ENCODE measurements at regions not wholly inside any gene's neighbourhood (a gene's known extent, or its start where the extent isn't known, plus 50 kb on each side); places are given as distances from the start of the nearest gene placed in this dataset.

DNA sequence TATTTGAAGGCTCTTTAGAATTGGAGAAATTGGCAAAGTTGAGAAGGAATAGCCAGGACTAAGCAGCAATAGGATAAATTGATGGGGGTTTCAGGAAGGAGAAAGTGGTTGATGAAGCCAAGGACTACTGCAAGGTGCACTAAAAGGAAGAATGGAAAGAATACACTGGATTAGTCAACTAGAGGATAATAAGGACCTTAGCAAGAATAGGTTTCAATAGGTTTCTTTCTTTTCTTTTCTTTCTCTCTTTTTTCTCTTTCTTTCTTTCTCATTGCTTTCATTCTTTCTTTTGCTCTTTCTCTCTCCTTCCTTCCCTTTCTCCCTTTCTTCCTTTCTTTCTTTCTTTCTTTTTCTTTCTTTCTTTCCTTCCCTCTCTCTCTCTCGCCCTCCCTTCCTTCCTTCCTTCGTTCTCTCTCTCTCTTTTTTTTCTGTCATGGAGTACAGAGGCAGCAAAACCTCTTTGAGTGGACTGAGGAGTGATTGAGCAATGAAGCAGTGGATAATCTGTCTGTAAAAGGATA is 234.4 kb upstream of the TMC3 start:
- no peaks in the 10 kb centered on the region for H3F3A ChIP-seq (replicated peaks; ENCODE audit: low read depth)
- no peak overlapping the region for H3K27ac Mint-ChIP-seq

More for the DNA sequence above, 234.4 kb upstream of the TMC3 start:
- H3K4me3 Mint-ChIP-seq, result no peak overlapping the region
- H3K27me3 ChIP-seq (ENCODE audit: insufficient read depth), result no peaks in the 10 kb centered on the region
- ATAC-seq, result no peak
- H3K9me3 Mint-ChIP-seq, result no peaks in the 10 kb centered on the region
- H3K36me3 ChIP-seq (ENCODE audit: insufficient read depth), result no peaks in the 10 kb centered on the region
- no peaks in the 10 kb centered on the region for H3K36me3 Mint-ChIP-seq (ENCODE audit: low read depth)
- H3K27ac ChIP-seq (ENCODE audit: low read depth), result no peak overlapping the region
- peaks cover 4% of the 10 kb centered on the region for H3K27me3 Mint-ChIP-seq (ENCODE audit: insufficient read depth, low read depth, poor library complexity)
- H2AFZ ChIP-seq, result no peak overlapping the region
- DNase-seq (ENCODE audit: low spot score), result no peak
- H3K9me2 ChIP-seq (ENCODE audit: insufficient read depth), result no peaks in the 10 kb centered on the region
- H3K4me1 Mint-ChIP-seq, result peaks cover 23% of the 10 kb centered on the region
- TF ChIP-seq CREB1 (CRISPR knock-in tag; IDR thresholded peaks at IDR 0.05; ENCODE audit: low read depth) (no peak), EZH2 (IDR thresholded peaks at IDR 0.05; ENCODE audit: low read depth, unreplicated experiment) (no peak), ZNF114 (CRISPR knock-in tag; IDR thresholded peaks at IDR 0.05) (no peak), CTCF (conservative IDR thresholded peaks at IDR 0.05; ENCODE audit: low read depth in 2 of 2) (no peak), JUNB (IDR thresholded peaks at IDR 0.05; ENCODE audit: unreplicated experiment) (no peak)
- TF ChIP-seq, protein P1, sequence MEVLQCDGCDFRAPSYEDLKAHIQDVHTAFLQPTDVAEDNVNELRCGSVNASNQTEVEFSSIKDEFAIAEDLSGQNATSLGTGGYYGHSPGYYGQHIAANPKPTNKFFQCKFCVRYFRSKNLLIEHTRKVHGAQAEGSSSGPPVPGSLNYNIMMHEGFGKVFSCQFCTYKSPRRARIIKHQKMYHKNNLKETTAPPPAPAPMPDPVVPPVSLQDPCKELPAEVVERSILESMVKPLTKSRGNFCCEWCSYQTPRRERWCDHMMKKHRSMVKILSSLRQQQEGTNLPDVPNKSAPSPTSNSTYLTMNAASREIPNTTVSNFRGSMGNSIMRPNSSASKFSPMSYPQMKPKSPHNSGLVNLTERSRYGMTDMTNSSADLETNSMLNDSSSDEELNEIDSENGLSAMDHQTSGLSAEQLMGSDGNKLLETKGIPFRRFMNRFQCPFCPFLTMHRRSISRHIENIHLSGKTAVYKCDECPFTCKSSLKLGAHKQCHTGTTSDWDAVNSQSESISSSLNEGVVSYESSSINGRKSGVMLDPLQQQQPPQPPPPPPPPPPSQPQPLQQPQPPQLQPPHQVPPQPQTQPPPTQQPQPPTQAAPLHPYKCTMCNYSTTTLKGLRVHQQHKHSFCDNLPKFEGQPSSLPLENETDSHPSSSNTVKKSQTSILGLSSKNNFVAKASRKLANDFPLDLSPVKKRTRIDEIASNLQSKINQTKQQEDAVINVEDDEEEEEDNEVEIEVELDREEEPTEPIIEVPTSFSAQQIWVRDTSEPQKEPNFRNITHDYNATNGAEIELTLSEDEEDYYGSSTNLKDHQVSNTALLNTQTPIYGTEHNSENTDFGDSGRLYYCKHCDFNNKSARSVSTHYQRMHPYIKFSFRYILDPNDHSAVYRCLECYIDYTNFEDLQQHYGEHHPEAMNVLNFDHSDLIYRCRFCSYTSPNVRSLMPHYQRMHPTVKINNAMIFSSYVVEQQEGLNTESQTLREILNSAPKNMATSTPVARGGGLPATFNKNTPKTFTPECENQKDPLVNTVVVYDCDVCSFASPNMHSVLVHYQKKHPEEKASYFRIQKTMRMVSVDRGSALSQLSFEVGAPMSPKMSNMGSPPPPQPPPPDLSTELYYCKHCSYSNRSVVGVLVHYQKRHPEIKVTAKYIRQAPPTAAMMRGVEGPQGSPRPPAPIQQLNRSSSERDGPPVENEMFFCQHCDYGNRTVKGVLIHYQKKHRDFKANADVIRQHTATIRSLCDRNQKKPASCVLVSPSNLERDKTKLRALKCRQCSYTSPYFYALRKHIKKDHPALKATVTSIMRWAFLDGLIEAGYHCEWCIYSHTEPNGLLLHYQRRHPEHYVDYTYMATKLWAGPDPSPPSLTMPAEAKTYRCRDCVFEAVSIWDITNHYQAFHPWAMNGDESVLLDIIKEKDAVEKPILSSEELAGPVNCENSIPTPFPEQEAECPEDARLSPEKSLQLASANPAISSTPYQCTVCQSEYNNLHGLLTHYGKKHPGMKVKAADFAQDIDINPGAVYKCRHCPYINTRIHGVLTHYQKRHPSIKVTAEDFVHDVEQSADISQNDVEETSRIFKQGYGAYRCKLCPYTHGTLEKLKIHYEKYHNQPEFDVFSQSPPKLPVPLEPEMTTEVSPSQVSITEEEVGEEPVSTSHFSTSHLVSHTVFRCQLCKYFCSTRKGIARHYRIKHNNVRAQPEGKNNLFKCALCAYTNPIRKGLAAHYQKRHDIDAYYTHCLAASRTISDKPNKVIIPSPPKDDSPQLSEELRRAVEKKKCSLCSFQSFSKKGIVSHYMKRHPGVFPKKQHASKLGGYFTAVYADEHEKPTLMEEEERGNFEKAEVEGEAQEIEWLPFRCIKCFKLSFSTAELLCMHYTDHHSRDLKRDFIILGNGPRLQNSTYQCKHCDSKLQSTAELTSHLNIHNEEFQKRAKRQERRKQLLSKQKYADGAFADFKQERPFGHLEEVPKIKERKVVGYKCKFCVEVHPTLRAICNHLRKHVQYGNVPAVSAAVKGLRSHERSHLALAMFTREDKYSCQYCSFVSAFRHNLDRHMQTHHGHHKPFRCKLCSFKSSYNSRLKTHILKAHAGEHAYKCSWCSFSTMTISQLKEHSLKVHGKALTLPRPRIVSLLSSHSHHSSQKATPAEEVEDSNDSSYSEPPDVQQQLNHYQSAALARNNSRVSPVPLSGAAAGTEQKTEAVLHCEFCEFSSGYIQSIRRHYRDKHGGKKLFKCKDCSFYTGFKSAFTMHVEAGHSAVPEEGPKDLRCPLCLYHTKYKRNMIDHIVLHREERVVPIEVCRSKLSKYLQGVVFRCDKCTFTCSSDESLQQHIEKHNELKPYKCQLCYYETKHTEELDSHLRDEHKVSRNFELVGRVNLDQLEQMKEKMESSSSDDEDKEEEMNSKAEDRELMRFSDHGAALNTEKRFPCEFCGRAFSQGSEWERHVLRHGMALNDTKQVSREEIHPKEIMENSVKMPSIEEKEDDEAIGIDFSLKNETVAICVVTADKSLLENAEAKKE (CRISPR knock-in tag; IDR thresholded peaks at IDR 0.05), result no peak
- TF ChIP-seq, protein P2, sequence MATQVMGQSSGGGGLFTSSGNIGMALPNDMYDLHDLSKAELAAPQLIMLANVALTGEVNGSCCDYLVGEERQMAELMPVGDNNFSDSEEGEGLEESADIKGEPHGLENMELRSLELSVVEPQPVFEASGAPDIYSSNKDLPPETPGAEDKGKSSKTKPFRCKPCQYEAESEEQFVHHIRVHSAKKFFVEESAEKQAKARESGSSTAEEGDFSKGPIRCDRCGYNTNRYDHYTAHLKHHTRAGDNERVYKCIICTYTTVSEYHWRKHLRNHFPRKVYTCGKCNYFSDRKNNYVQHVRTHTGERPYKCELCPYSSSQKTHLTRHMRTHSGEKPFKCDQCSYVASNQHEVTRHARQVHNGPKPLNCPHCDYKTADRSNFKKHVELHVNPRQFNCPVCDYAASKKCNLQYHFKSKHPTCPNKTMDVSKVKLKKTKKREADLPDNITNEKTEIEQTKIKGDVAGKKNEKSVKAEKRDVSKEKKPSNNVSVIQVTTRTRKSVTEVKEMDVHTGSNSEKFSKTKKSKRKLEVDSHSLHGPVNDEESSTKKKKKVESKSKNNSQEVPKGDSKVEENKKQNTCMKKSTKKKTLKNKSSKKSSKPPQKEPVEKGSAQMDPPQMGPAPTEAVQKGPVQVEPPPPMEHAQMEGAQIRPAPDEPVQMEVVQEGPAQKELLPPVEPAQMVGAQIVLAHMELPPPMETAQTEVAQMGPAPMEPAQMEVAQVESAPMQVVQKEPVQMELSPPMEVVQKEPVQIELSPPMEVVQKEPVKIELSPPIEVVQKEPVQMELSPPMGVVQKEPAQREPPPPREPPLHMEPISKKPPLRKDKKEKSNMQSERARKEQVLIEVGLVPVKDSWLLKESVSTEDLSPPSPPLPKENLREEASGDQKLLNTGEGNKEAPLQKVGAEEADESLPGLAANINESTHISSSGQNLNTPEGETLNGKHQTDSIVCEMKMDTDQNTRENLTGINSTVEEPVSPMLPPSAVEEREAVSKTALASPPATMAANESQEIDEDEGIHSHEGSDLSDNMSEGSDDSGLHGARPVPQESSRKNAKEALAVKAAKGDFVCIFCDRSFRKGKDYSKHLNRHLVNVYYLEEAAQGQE (IDR thresholded peaks at IDR 0.05; ENCODE audit: unreplicated experiment), result no peak
- TF ChIP-seq, protein P3, sequence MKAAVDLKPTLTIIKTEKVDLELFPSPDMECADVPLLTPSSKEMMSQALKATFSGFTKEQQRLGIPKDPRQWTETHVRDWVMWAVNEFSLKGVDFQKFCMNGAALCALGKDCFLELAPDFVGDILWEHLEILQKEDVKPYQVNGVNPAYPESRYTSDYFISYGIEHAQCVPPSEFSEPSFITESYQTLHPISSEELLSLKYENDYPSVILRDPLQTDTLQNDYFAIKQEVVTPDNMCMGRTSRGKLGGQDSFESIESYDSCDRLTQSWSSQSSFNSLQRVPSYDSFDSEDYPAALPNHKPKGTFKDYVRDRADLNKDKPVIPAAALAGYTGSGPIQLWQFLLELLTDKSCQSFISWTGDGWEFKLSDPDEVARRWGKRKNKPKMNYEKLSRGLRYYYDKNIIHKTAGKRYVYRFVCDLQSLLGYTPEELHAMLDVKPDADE (IDR thresholded peaks at IDR 0.05), result no peak
- no peaks in the 10 kb centered on the region for H4K20me1 ChIP-seq (replicated peaks; ENCODE audit: insufficient read depth)
- no peaks in the 10 kb centered on the region for H3K4me1 ChIP-seq (ENCODE audit: insufficient read depth)
- H3K4me2 ChIP-seq, result no peak overlapping the region
- no peaks in the 10 kb centered on the region for H3K79me2 ChIP-seq (replicated peaks; ENCODE audit: insufficient read depth)
- no peak overlapping the region for H3K4me3 ChIP-seq

Data from GM23338 (cell line).